ENCODE measurements at regions not wholly inside any gene's neighbourhood (a gene's known extent, or its start where the extent isn't known, plus 50 kb on each side); places are given as distances from the start of the nearest gene placed in this dataset.

DNA sequence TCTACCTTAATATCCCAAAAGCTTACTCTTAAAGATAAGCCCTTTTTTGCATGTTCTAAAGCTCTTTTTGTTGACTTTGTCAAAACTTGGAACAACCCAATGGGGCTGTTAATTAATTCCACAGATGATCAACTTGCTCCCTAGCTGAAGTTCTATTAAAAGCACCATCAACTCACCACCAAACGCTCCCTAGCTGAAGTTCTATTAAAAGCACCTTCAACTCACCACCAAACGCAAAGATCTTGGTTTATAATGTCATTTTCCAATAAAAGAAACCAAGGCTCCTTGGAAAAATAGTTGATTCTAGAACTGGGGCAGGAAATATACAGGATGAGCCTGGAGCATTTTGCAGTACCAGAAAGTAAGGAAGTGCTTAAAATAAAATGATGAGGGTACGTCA lies 122.3 kb upstream of the STT3B start:
- no peak overlapping the region for H3K27ac ChIP-seq
- TF ChIP-seq, protein P1, sequence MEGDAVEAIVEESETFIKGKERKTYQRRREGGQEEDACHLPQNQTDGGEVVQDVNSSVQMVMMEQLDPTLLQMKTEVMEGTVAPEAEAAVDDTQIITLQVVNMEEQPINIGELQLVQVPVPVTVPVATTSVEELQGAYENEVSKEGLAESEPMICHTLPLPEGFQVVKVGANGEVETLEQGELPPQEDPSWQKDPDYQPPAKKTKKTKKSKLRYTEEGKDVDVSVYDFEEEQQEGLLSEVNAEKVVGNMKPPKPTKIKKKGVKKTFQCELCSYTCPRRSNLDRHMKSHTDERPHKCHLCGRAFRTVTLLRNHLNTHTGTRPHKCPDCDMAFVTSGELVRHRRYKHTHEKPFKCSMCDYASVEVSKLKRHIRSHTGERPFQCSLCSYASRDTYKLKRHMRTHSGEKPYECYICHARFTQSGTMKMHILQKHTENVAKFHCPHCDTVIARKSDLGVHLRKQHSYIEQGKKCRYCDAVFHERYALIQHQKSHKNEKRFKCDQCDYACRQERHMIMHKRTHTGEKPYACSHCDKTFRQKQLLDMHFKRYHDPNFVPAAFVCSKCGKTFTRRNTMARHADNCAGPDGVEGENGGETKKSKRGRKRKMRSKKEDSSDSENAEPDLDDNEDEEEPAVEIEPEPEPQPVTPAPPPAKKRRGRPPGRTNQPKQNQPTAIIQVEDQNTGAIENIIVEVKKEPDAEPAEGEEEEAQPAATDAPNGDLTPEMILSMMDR (IDR thresholded peaks at IDR 0.05): no peak
- TF ChIP-seq ZFX (IDR thresholded peaks at IDR 0.05; ENCODE audit: borderline replicate concordance): no peak

DNA sequence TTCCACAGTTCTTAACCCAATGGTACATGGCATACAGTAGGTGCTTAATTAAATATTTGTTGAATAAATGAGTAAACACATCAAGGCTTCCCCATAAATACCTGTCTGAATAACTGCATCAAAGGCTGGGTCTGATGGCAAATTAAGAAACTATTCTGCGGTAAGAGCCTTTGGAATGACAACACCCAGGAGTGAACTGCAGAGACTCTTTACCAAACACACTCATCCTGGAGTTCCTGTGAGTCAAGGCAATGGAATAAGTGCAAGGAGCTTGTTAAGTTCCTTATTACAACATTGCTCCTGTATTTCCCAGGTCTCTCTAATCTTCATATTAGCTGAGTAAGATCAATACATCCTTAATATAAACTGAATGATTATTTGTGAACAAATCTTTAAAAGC lies 119.9 kb upstream of the STT3B start:
- no peak overlapping the region for H3K27ac ChIP-seq
- TF ChIP-seq, protein P1 (IDR thresholded peaks at IDR 0.05): no peak
- no peak for TF ChIP-seq ZFX (IDR thresholded peaks at IDR 0.05; ENCODE audit: borderline replicate concordance)

DNA sequence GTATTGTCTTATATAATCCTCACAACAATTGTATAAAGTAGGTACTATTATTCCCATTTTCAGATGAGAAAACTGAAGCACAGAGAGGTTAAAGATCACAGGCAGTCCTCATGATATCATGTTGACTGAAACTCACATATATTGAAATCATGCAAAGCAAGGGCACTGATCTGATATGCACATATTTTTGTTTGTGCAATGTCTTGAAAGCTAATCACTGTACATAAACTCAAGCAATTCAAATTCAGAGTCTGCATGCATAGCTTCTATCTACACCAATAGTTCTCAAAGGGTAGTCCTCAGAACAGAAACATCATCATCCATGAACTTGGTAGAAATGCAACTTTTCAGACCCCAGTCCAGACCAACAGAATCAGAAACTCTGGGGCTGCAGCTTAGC lies 119.2 kb upstream of the STT3B start:
- TF ChIP-seq, protein P1 (IDR thresholded peaks at IDR 0.05): no peak
- TF ChIP-seq ZFX (IDR thresholded peaks at IDR 0.05; ENCODE audit: borderline replicate concordance): no peak
- H3K27ac ChIP-seq: no peak overlapping the region

DNA sequence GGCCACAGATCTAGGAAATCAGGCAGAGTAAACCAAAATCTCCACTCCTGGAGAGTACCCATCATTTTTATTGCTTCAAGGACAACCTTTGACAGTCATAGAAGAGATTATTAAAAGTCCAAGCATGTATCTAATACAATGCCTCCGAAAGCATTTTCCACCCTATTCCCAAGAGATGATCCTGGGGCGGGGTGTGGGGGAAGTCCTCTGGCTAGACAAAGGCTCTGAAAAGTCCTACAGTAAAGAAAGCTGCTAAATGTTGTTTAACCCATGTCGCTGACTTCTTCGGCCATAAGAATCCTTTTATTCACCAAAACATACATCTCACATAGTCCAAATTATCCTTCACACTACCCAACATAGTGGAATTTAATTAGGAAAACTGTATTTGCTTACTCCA lies 115.7 kb upstream of the STT3B start:
- no peak overlapping the region for H3K27ac ChIP-seq
- TF ChIP-seq, protein P1 (IDR thresholded peaks at IDR 0.05): no peak
- no peak for TF ChIP-seq ZFX (IDR thresholded peaks at IDR 0.05; ENCODE audit: borderline replicate concordance)

DNA sequence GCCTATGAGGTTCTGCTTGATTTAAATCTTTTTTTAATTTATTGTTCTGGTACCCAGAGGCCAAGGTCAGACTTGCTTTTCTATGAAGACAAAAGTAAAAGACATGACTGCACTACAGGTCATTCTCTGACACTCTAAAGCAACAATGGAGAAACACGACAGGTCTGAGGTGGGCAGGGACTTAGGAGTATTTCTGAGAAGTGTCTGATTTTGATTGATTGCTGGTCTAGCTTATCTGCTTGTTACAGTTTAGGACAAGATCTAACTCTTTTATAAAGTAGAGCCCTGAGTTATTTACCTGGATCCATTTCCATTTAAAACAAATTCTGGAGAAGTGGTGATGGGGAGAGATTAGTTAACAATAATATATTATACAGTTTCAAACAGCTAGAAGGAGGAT lies 115.2 kb upstream of the STT3B start:
- H3K27ac ChIP-seq: no peak overlapping the region
- TF ChIP-seq ZFX (IDR thresholded peaks at IDR 0.05; ENCODE audit: borderline replicate concordance): no peak
- TF ChIP-seq, protein P1 (IDR thresholded peaks at IDR 0.05): no peak

DNA sequence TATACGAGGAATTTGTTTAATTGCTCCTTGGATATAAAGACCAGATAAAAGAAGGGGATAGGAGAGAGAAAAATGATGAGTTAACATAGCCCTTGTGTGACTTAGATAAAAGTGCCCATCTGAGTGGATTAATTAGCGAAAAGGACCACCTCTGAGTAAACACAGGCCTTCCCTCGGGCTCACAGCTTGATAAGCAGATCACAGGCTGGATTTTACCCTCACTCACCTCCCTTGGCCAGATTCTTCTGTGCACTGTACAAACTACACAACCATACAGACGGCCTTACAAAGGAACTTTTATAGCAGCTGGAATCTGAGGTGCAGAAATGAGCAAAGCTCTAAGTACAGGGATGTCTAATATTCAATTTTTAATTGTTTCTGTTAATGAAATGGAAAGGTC lies 112.4 kb upstream of the STT3B start:
- TF ChIP-seq ZFX (IDR thresholded peaks at IDR 0.05; ENCODE audit: borderline replicate concordance): no peak
- TF ChIP-seq, protein P1 (IDR thresholded peaks at IDR 0.05): no peak
- no peak overlapping the region for H3K27ac ChIP-seq

DNA sequence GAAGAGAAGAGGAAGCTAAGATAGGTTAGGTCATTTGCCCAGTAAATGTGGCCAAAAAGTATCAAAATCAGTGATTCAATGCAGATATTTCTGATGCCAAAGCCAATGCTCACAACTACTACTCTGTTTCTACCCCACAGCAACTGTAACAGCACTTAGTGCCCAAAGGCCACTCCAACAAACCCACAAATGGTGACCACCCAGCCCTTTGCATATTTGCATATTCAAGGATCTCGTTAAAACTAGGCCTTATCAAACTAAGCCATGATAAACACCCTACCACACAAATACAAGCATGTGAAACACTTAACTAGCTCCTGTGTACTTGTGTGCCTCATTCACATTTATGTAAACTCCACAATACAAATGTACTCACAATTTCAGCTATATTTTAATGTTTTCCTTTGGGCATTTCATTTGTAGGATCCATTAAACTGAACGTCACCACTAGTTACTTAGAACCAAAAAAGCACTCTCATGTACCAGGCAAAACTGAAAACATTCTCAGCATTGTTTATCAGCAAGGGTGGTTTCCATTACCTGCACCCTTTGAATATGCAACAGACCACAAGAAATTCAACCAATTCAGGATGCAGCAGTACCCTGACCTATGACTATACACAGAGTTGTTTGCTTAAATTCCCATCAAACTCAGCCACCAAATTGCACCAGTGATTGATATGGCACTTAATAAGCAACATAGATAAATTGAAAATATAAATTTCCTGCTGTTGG lies 111.2 kb upstream of the STT3B start:
- H3K27ac ChIP-seq: no peak overlapping the region
- TF ChIP-seq, protein P1 (IDR thresholded peaks at IDR 0.05): no peak
- TF ChIP-seq ZFX (IDR thresholded peaks at IDR 0.05; ENCODE audit: borderline replicate concordance): no peak
